Gastroesophageal sphincter (tissue), 4 donors: ENCODE measurements at regions not wholly inside any gene's neighbourhood (a gene's known extent, or its start where the extent isn't known, plus 50 kb on each side); places are given as distances from the start of the nearest gene placed in this dataset.

Source experiments
- ATAC-seq: fragments of 150-250 bp; one replicate; pipeline ENCODE4 v1.9.1; 2016; ENCODE audit warnings: mild to moderate bottlenecking, moderate library complexity
- H3K27ac ChIP-seq, 4 donors: fragments of 200-600 bp; sonication (generic) in 3 of 4; 1 replicate in 3 of 4; 2 replicates in 1 of 4; pipeline ENCODE4 v1.5.1; 2016 to 2019
- H3K27me3 ChIP-seq: fragments of 200-600 bp; sonication (generic); one replicate; pipeline ENCODE4 v1.5.1; 2019
- H3K36me3 ChIP-seq, 2 donors: fragments of 200-600 bp; sonication (generic); one replicate each; pipeline ENCODE4 v1.5.1; 2019; ENCODE audit warnings: control low read depth in 1 of 2
- H3K4me1 ChIP-seq, 3 donors: fragments of 200-600 bp; sonication (generic); 1 replicate in 2 of 3; 2 replicates in 1 of 3; pipeline ENCODE4 v1.5.1; 2016 to 2019; ENCODE audit warnings: control low read depth in 2 of 3
- H3K4me3 ChIP-seq, 2 donors: fragments of 200-600 bp; sonication (generic); one replicate each; pipeline ENCODE4 v1.5.1; 2019; ENCODE audit warnings: mild to moderate bottlenecking in 1 of 2, moderate library complexity in 1 of 2
- H3K9me3 ChIP-seq, 3 donors: fragments of 200-600 bp; sonication (generic); one replicate each; pipeline ENCODE4 v1.5.1; 2017 to 2019; ENCODE audit warnings: control low read depth in 2 of 3
- CTCF ChIP-seq, 4 experiments: fragments of 200-600 bp in 2 of 4; fragments of 450-650 bp in 2 of 4; sonication (generic) in 1 of 4; IDR thresholded peaks; one replicate each; pipeline ENCODE4 v1.5.1; 2017 to 2019; ENCODE audit warnings: antibody characterized with exemption in 4 of 4, mild to moderate bottlenecking in 2 of 4, moderate library complexity in 2 of 4
- EP300 ChIP-seq: sonication (generic); formaldehyde crosslinking; IDR thresholded peaks from one replicate; pipeline ENCODE4 v1.6.1; 2017; ENCODE audit warnings: antibody characterized with exemption, mild to moderate bottlenecking
- POLR2A ChIP-seq, 2 donors: fragments of 450-650 bp; IDR thresholded peaks; one replicate each; pipeline ENCODE4 v1.6.1; 2017; ENCODE audit warnings: antibody characterized with exemption in 2 of 2, mild to moderate bottlenecking in 2 of 2, moderate library complexity in 1 of 2
- POLR2AphosphoS5 ChIP-seq: sonication (generic); formaldehyde crosslinking; IDR thresholded peaks from one replicate; pipeline ENCODE4 v1.6.1; 2017; ENCODE audit warnings: antibody characterized with exemption
- WGBS, 2 donors: methylation state at CpG; one replicate each; pipeline ENCODE4 v1.1.5; 2018; ENCODE audit warnings: low coverage in 1 of 2; 5-methylcytosine and 5-hydroxymethylcytosine counted together

GRCh38 chr2:236899146-236899545, 186.5 kb upstream of the COPS8 start:
- 77 to 79% methylated on average over 6 of the region's 6 CpGs for WGBS, 2 donors

GRCh38 chr2:236899950-236900640, 185.6 kb upstream of the COPS8 start:
- H3K27ac ChIP-seq, result no peak overlapping the region
- ATAC-seq, result no peak

More at GRCh38 chr2:236899146-236899545, 186.5 kb upstream of the COPS8 start:
- no peaks in the 10 kb centered on the region for H3K4me1 ChIP-seq
- no peak for ATAC-seq
- H3K36me3 ChIP-seq, result no peaks in the 10 kb centered on the region
- H3K9me3 ChIP-seq, result no peaks in the 10 kb centered on the region
- TF ChIP-seq POLR2A (IDR thresholded peaks at IDR 0.05), result no peak
- TF ChIP-seq POLR2AphosphoS5, result no peak
- no peak for TF ChIP-seq EP300
- TF ChIP-seq CTCF (IDR thresholded peaks at IDR 0.05), result no peak
- no peak overlapping the region for H3K4me3 ChIP-seq
- no peak overlapping the region for H3K27ac ChIP-seq
- peaks cover 8% of the 10 kb centered on the region for H3K27me3 ChIP-seq

GRCh38 chr2:236901956-236902355, 183.7 kb upstream of the COPS8 start:
- WGBS, 2 donors, result 73 to 78% methylated on average over 4 of the region's 4 CpGs
- TF ChIP-seq POLR2AphosphoS5, result no peak
- TF ChIP-seq POLR2A (IDR thresholded peaks at IDR 0.05), result no peak
- no peak for TF ChIP-seq EP300
- no peak for TF ChIP-seq CTCF (IDR thresholded peaks at IDR 0.05)

More at GRCh38 chr2:236899950-236900640, 185.6 kb upstream of the COPS8 start:
- no peak overlapping the region for H3K4me3 ChIP-seq
- no peaks in the 10 kb centered on the region for H3K36me3 ChIP-seq
- peaks cover 18% of the 10 kb centered on the region for H3K27me3 ChIP-seq
- H3K4me1 ChIP-seq, result no peaks in the 10 kb centered on the region
- WGBS, 2 donors, result 53 to 68% methylated on average over 5 to 6 of the region's 6 CpGs
- TF ChIP-seq POLR2AphosphoS5 (no peak), CTCF (IDR thresholded peaks at IDR 0.05) (no peak), POLR2A (IDR thresholded peaks at IDR 0.05) (no peak), EP300 (no peak)
- no peaks in the 10 kb centered on the region for H3K9me3 ChIP-seq

GRCh38 chr2:236903978-236904377, 181.7 kb upstream of the COPS8 start:
- no peaks in the 10 kb centered on the region for H3K9me3 ChIP-seq
- WGBS, 2 donors, result 81 to 100% methylated on average over 1 to 8 of the region's 11 CpGs
- no peak for ATAC-seq
- no peak for TF ChIP-seq POLR2A (IDR thresholded peaks at IDR 0.05)
- no peaks in the 10 kb centered on the region for H3K36me3 ChIP-seq
- no peak overlapping the region for H3K27ac ChIP-seq
- H3K4me3 ChIP-seq, result no peak overlapping the region
- H3K4me1 ChIP-seq, result no peaks in the 10 kb centered on the region
- H3K27me3 ChIP-seq, result peaks cover 30% of the 10 kb centered on the region

More at GRCh38 chr2:236901956-236902355, 183.7 kb upstream of the COPS8 start:
- Histone ChIP-seq H3K4me1 (no peaks in the 10 kb centered on the region), H3K27me3 (peaks cover 24% of the 10 kb centered on the region), H3K36me3 (no peaks in the 10 kb centered on the region), H3K9me3 (no peaks in the 10 kb centered on the region), H3K27ac (no peak overlapping the region), H3K4me3 (no peak overlapping the region)
- no peak for ATAC-seq

GRCh38 chr2:236904389-236905263, 181.1 kb upstream of the COPS8 start:
- Histone ChIP-seq H3K9me3 (no peaks in the 10 kb centered on the region), H3K27me3 (peaks cover 37% of the 10 kb centered on the region), H3K36me3 (no peaks in the 10 kb centered on the region), H3K4me3 (no peak overlapping the region), H3K4me1 (no peaks in the 10 kb centered on the region), H3K27ac (no peak overlapping the region)
- TF ChIP-seq EP300 (no peak), POLR2AphosphoS5 (no peak), POLR2A (IDR thresholded peaks at IDR 0.05) (no peak)
- no peak for ATAC-seq
- WGBS, 2 donors, result 76 to 87% methylated on average over 6 to 13 of the region's 13 CpGs
